H9 (cell line): ENCODE measurements at regions not wholly inside any gene's neighbourhood (a gene's known extent, or its start where the extent isn't known, plus 50 kb on each side); places are given as distances from the start of the nearest gene placed in this dataset.

Experiments
- DNase-seq: peaks from one replicate; pipeline ENCODE4 v3.0.0-alpha.2; 2017
- H2AFZ ChIP-seq: one replicate; pipeline ENCODE4 v1.6.1; 2013; ENCODE audit warnings: mild to moderate bottlenecking, low read length, control low read depth, moderate library complexity
- H2AK5ac ChIP-seq: 2 replicates; pipeline ENCODE4 v1.6.1; 2013; ENCODE audit warnings: low read length, control low read depth, mixed read lengths; ENCODE audit not compliant: insufficient read length
- H2BK120ac ChIP-seq: one replicate; pipeline ENCODE4 v1.6.1; 2013; ENCODE audit warnings: low read depth, mild to moderate bottlenecking, low read length, control low read depth, inconsistent platforms; ENCODE audit not compliant: poor library complexity, severe bottlenecking
- H2BK12ac ChIP-seq: 2 replicates; pipeline ENCODE4 v1.6.1; 2013; ENCODE audit warnings: low read length, control low read depth, mixed read lengths, low read depth; ENCODE audit not compliant: insufficient read length
- H2BK15ac ChIP-seq: 2 replicates; pipeline ENCODE4 v1.6.1; 2013; ENCODE audit warnings: low read depth, low read length, control low read depth
- H2BK20ac ChIP-seq: one replicate; pipeline ENCODE4 v1.6.1; 2013; ENCODE audit warnings: low read depth, mild to moderate bottlenecking, low read length, control low read depth, inconsistent platforms; ENCODE audit not compliant: poor library complexity, severe bottlenecking
- H2BK5ac ChIP-seq: 2 replicates; pipeline ENCODE4 v1.6.1; 2013; ENCODE audit warnings: low read length, control low read depth, mixed read lengths; ENCODE audit not compliant: insufficient read length
- H3K14ac ChIP-seq: 2 replicates; pipeline ENCODE4 v1.6.1; 2013; ENCODE audit warnings: low read length, control low read depth; ENCODE audit not compliant: insufficient read depth
- H3K18ac ChIP-seq: 2 replicates; pipeline ENCODE4 v1.6.1; 2013; ENCODE audit warnings: low read depth, mild to moderate bottlenecking, mixed read lengths, low read length, control low read depth; ENCODE audit not compliant: insufficient read length
- H3K23ac ChIP-seq: 2 replicates; pipeline ENCODE4 v1.6.1; 2013; ENCODE audit warnings: low read length, control low read depth, mixed read lengths, low read depth; ENCODE audit not compliant: insufficient read length
- H3K23me2 ChIP-seq: 2 replicates; pipeline ENCODE4 v1.6.1; 2013; ENCODE audit warnings: low read depth, mild to moderate bottlenecking, mixed read lengths, low read length, control low read depth; ENCODE audit not compliant: insufficient read length, poor library complexity, severe bottlenecking
- H3K27ac ChIP-seq: 2 replicates; pipeline ENCODE4 v1.5.1; 2013; ENCODE audit warnings: low read length, control low read depth, mixed read lengths, low read depth; ENCODE audit not compliant: insufficient read length
- H3K27me3 ChIP-seq: 2 replicates; pipeline ENCODE4 v1.6.1; 2013; ENCODE audit warnings: low read length, control low read depth, inconsistent platforms; ENCODE audit not compliant: insufficient read depth
- H3K4ac ChIP-seq: 2 replicates; pipeline ENCODE4 v1.6.1; 2013; ENCODE audit warnings: low read depth, mild to moderate bottlenecking, control low read depth, inconsistent platforms, low read length, moderate library complexity
- H3K4me1 ChIP-seq: 2 replicates; pipeline ENCODE4 v1.6.1; 2013; ENCODE audit warnings: low read length, control low read depth, inconsistent platforms; ENCODE audit not compliant: insufficient read depth
- H3K4me2 ChIP-seq: 2 replicates; pipeline ENCODE4 v1.6.1; 2013; ENCODE audit warnings: low read length, control low read depth, mixed read lengths; ENCODE audit not compliant: insufficient read length, insufficient read depth
- H3K56ac ChIP-seq: 2 replicates; pipeline ENCODE4 v1.6.1; 2013; ENCODE audit warnings: low read depth, mild to moderate bottlenecking, mixed read lengths, low read length, control low read depth; ENCODE audit not compliant: insufficient read length
- H3K79me1 ChIP-seq: 2 replicates; pipeline ENCODE4 v1.6.1; 2013; ENCODE audit warnings: low read depth, mild to moderate bottlenecking, moderate library complexity, low read length, control low read depth, inconsistent platforms; ENCODE audit not compliant: insufficient read depth, poor library complexity, severe bottlenecking
- H3K79me2 ChIP-seq: 2 replicates; pipeline ENCODE4 v1.6.1; 2013; ENCODE audit warnings: low read length, control low read depth, inconsistent platforms; ENCODE audit not compliant: insufficient read depth
- H3K9ac ChIP-seq: 2 replicates; pipeline ENCODE4 v1.6.1; 2013; ENCODE audit warnings: low read length, control low read depth, mixed read lengths; ENCODE audit not compliant: insufficient read length; ENCODE audit errors: extremely low read depth
- H3K9me3 ChIP-seq: one replicate; pipeline ENCODE4 v1.6.1; 2013; ENCODE audit warnings: low read depth, low read length, inconsistent platforms; ENCODE audit not compliant: control insufficient read depth
- H3T11ph ChIP-seq: one replicate; pipeline ENCODE4 v1.6.1; 2013; ENCODE audit warnings: mild to moderate bottlenecking, low read length, control low read depth, inconsistent platforms
- H4K20me1 ChIP-seq: one replicate; pipeline ENCODE4 v1.6.1; 2013; ENCODE audit not compliant: control insufficient read depth, insufficient read length, insufficient read depth
- H4K5ac ChIP-seq: 2 replicates; pipeline ENCODE4 v1.6.1; 2013; ENCODE audit warnings: low read depth, mild to moderate bottlenecking, mixed read lengths, low read length, control low read depth; ENCODE audit not compliant: insufficient read length
- H4K8ac ChIP-seq: replicated peaks from 2 replicates; pipeline ENCODE4 v1.6.1; 2013; ENCODE audit warnings: low read length, control low read depth, mixed read lengths, low read depth; ENCODE audit not compliant: insufficient read length
- H4K91ac ChIP-seq: 2 replicates; pipeline ENCODE4 v1.6.1; 2013; ENCODE audit warnings: low read depth, mild to moderate bottlenecking, moderate library complexity, mixed read lengths, low read length, control low read depth; ENCODE audit not compliant: insufficient read length
- H3K27ac Mint-ChIP-seq, 3 experiments: 2 replicates in 2 of 3; 3 replicates in 1 of 3; pipeline ENCODE4 v1.8.0; 2020 to 2021; ENCODE audit warnings: mixed read lengths in 3 of 3, mild to moderate bottlenecking in 1 of 3, moderate library complexity in 1 of 3
- H3K27me3 Mint-ChIP-seq: 2 replicates; pipeline ENCODE4 v1.8.0; 2021; ENCODE audit warnings: low read depth, mild to moderate bottlenecking, moderate library complexity, mixed read lengths
- H3K36me3 Mint-ChIP-seq, 3 experiments: 2 replicates in 2 of 3; 3 replicates in 1 of 3; pipeline ENCODE4 v1.8.0; 2020 to 2021; ENCODE audit warnings: low read depth in 3 of 3, mixed read lengths in 3 of 3; ENCODE audit not compliant: insufficient read depth in 1 of 3
- H3K4me1 Mint-ChIP-seq, 2 experiments: 2 replicates each; pipeline ENCODE4 v1.8.0; 2020; ENCODE audit warnings: mixed read lengths in 2 of 2
- H3K4me3 Mint-ChIP-seq, 2 experiments: 2 replicates in 1 of 2; 3 replicates in 1 of 2; pipeline ENCODE4 v1.8.0; 2020 to 2021; ENCODE audit warnings: mild to moderate bottlenecking in 2 of 2, mixed read lengths in 2 of 2, moderate library complexity in 1 of 2
- H3K9me3 Mint-ChIP-seq, 2 experiments: 2 replicates in 1 of 2; 3 replicates in 1 of 2; pipeline ENCODE4 v1.8.0; 2020; ENCODE audit warnings: mild to moderate bottlenecking in 2 of 2, mixed read lengths in 2 of 2, moderate library complexity in 1 of 2
- CTCF ChIP-seq: fragments of 200-600 bp; sonication (generic); conservative IDR thresholded peaks from 3 replicates; pipeline ENCODE4 v1.8.0; 2021; ENCODE audit warnings: antibody characterized with exemption, mild to moderate bottlenecking
- WGBS: extraction: QIAGEN DNeasy Blood & Tissue Kit; methylation state at CpG from one replicate; pipeline ENCODE4 v1.1.7; 2013; ENCODE audit warnings: missing lambda C conversion rate, low lambda C conversion rate, mixed read lengths; ENCODE audit not compliant: insufficient read length; ENCODE audit errors: extremely low coverage; 5-methylcytosine and 5-hydroxymethylcytosine counted together

- Mint-ChIP-seq H3K4me3 (no peak overlapping the region), H3K4me1 (no peaks in the 10 kb centered on the region), H3K27ac (no peak overlapping the region), H3K27me3 (no peaks in the 10 kb centered on the region), H3K36me3 (no peaks in the 10 kb centered on the region), H3K9me3 (no peaks in the 10 kb centered on the region)
- no peak overlapping the region for H3T11ph ChIP-seq
- no peak overlapping the region for H3K4me2 ChIP-seq
- H3K79me2 ChIP-seq = no peaks in the 10 kb centered on the region
- no peak overlapping the region for H4K8ac ChIP-seq
- no peak overlapping the region for H2AFZ ChIP-seq
- no peak overlapping the region for H4K91ac ChIP-seq
- no peak overlapping the region for H2BK12ac ChIP-seq
- no peaks in the 10 kb centered on the region for H3K9me3 ChIP-seq
- H3K4me1 ChIP-seq = no peaks in the 10 kb centered on the region
- H3K23me2 ChIP-seq = no peaks in the 10 kb centered on the region
- no peak overlapping the region for H3K56ac ChIP-seq
- no peak overlapping the region for H2AK5ac ChIP-seq
- no peak overlapping the region for H3K4ac ChIP-seq
- H3K27me3 ChIP-seq = no peaks in the 10 kb centered on the region
- H4K5ac ChIP-seq = no peak overlapping the region
- H3K79me1 ChIP-seq = no peaks in the 10 kb centered on the region
- H2BK20ac ChIP-seq = no peak overlapping the region
- no peak overlapping the region for H3K9ac ChIP-seq
- no peak overlapping the region for H3K23ac ChIP-seq
- H2BK120ac ChIP-seq = no peak overlapping the region
- no peaks in the 10 kb centered on the region for H4K20me1 ChIP-seq
- no peak overlapping the region for H3K27ac ChIP-seq
- WGBS = no CpG with 5 or more reads among the region's 2 CpGs
- H3K14ac ChIP-seq = no peak overlapping the region
- no peak overlapping the region for H2BK15ac ChIP-seq
- H3K18ac ChIP-seq = no peak overlapping the region
- H2BK5ac ChIP-seq = no peak overlapping the region
- no peak for TF ChIP-seq CTCF
- no peak for DNase-seq
Measured at GRCh38 chr10:59456199-59456598, 93.8 kb upstream of the FAM13C start.
